OCI-LY1 (cell line): ENCODE measurements at regions not wholly inside any gene's neighbourhood (a gene's known extent, or its start where the extent isn't known, plus 50 kb on each side); places are given as distances from the start of the nearest gene placed in this dataset.

ENCODE experiments used
- CTCF ChIP-seq: fragments of 200-600 bp; sonication (generic), shearing (Covaris generic); IDR thresholded peaks from 2 replicates; pipeline ENCODE4 v1.5.1; 2017; ENCODE audit warnings: mild to moderate bottlenecking, antibody characterized with exemption, low read length, moderate library complexity, mixed read lengths
- EZH2 ChIP-seq: fragments of 200-600 bp; sonication (generic), shearing (Covaris generic); IDR thresholded peaks from 2 replicates; pipeline ENCODE4 v1.8.0; 2017; ENCODE audit warnings: borderline replicate concordance, mixed run types, mild to moderate bottlenecking, antibody characterized with exemption, low read length, moderate library complexity, mixed read lengths

DNA sequence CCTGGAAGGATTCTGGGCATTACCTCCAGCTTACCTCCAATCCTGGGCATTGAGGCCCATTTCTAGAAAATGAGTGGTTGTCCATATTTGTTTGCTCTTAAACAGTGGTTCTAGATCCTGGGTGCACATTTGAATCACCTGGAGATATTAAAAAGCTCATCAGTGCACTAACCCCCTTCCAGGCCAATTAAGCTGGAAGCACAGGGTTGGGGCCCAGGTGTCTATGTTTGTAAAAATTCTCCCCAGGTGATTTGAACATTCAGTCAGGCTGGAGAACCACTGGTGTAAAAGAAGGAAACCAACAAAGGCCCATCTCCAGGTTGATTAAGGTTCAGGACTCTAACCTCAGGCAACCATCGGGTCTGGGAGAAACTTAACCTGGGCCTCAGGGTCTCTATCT lies 102.6 kb upstream of the NANOS1 start:
- TF ChIP-seq CTCF = no peak
- TF ChIP-seq EZH2 = no peak
